HG03039 (cell line): ENCODE measurements at regions not wholly inside any gene's neighbourhood (a gene's known extent, or its start where the extent isn't known, plus 50 kb on each side); places are given as distances from the start of the nearest gene placed in this dataset.

Experiments used
- ATAC-seq: cut with Tn5 transposase; IDR thresholded peaks from one replicate; pipeline ENCODE4 v1.9.1; 2021; ENCODE audit warnings: mild to moderate bottlenecking, moderate library complexity; ENCODE audit not compliant: unreplicated experiment

- ATAC-seq, result peak; percentile 50
Observed at GRCh38 chr9:18362901-18363685, 110.9 kb upstream of the ADAMTSL1 start.

GRCh38 chr9:18365651-18366050 is 108.3 kb upstream of the ADAMTSL1 start:
- no peak for ATAC-seq

GRCh38 chr9:18366184-18366583 is 107.8 kb upstream of the ADAMTSL1 start:
- no peak for ATAC-seq

- ATAC-seq, result no peak
Observed at GRCh38 chr9:18368206-18368605, 105.7 kb upstream of the ADAMTSL1 start.

GRCh38 chr9:18371141-18371540 is 102.8 kb upstream of the ADAMTSL1 start:
- no peak for ATAC-seq

GRCh38 chr9:18371621-18372020 is 102.3 kb upstream of the ADAMTSL1 start:
- ATAC-seq, result no peak

- ATAC-seq, result no peak
Observed at GRCh38 chr9:18379073-18379811, 94.7 kb upstream of the ADAMTSL1 start.

- no peak for ATAC-seq
Observed at GRCh38 chr9:18382243-18382642, 91.7 kb upstream of the ADAMTSL1 start.

GRCh38 chr9:18384066-18384465 is 89.9 kb upstream of the ADAMTSL1 start:
- ATAC-seq, result no peak

- ATAC-seq, result no peak
Observed at GRCh38 chr9:18385696-18386490, 88.1 kb upstream of the ADAMTSL1 start.

- ATAC-seq, result no peak
Observed at GRCh38 chr9:18390393-18390792, 83.6 kb upstream of the ADAMTSL1 start.

- no peak for ATAC-seq
Observed at GRCh38 chr9:18393340-18394130, 80.4 kb upstream of the ADAMTSL1 start.

- no peak for ATAC-seq
Observed at GRCh38 chr9:18394847-18395351, 79.1 kb upstream of the ADAMTSL1 start.

- ATAC-seq, result no peak
Observed at GRCh38 chr9:18396102-18396728, 77.7 kb upstream of the ADAMTSL1 start.

- no peak for ATAC-seq
Observed at GRCh38 chr9:18397076-18397475, 76.9 kb upstream of the ADAMTSL1 start.

- no peak for ATAC-seq
Observed at GRCh38 chr9:18398038-18398437, 75.9 kb upstream of the ADAMTSL1 start.

- ATAC-seq, result no peak
Observed at GRCh38 chr9:18404434-18405029, 69.4 kb upstream of the ADAMTSL1 start.

- no peak for ATAC-seq
Observed at GRCh38 chr9:18405240-18405639, 68.7 kb upstream of the ADAMTSL1 start.

- no peak for ATAC-seq
Observed at GRCh38 chr9:18410983-18411382, 63.0 kb upstream of the ADAMTSL1 start.

GRCh38 chr9:18421391-18421790 is 52.6 kb upstream of the ADAMTSL1 start:
- ATAC-seq, result no peak
